GM20431 (cell line): ENCODE measurements at regions not wholly inside any gene's neighbourhood (a gene's known extent, or its start where the extent isn't known, plus 50 kb on each side); places are given as distances from the start of the nearest gene placed in this dataset.

Experiments
- in situ Hi-C: fragments of 300-500 bp; cut with MseI, MboI; formaldehyde crosslinking; loops from one replicate; pipeline ENCODE4 v1.15.0; 2020; ENCODE audit warnings: low sequenced_read_pairs; ENCODE audit not compliant: unreplicated experiment

GRCh38 chr3:117609330-117609729, 899.8 kb downstream of the TUSC7 start:
- in situ Hi-C loops, result no loop called here

DNA sequence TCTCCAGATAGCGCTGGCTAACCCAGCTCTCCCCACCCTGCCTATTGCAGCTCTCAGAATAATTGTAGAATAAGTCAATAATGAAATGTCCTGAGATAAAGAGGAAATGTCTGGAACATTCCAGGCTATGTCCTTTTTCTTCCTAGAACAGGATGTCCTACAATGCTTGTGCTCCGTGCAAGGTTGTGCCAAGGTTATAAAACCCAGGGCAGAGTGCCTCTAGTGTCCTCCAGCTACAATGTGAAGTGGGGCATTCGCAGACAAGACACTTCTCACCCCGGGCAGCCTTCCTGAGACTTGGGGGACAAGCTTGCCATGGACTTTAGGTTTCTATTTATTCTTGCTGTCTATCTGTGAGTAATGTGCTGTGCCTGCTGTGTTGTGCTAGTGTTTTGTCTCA, 900.6 kb downstream of the TUSC7 start:
- in situ Hi-C loops, result no loop called here

GRCh38 chr3:117611211-117611610, 901.6 kb downstream of the TUSC7 start:
- in situ Hi-C loops, result no loop called here

DNA sequence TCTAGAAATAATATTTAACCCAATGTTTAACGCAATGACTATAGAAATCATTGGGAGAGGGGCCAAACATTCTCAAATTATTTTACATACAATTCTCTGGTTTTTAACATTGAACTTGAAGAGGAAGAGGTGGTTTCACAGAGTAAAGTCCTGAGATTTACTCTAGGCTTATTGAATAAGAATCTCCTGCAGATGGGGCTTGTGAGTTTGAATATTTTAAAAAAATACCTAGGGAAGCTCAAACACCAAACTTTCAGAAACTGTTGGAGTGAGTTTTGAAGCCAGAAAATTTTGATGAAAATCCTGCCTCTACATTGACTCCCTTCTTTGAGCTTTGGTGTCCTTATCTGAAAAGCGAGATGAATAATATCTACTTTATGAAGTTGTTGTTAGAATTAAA, 906.6 kb downstream of the TUSC7 start:
- in situ Hi-C loops, result no loop called here

- in situ Hi-C loops, result no loop called here
These were observed 908.3 kb downstream of the TUSC7 start for GRCh38 chr3:117617906-117618305.

GRCh38 chr3:117618462-117618861, 908.9 kb downstream of the TUSC7 start:
- in situ Hi-C loops, result no loop called here

DNA sequence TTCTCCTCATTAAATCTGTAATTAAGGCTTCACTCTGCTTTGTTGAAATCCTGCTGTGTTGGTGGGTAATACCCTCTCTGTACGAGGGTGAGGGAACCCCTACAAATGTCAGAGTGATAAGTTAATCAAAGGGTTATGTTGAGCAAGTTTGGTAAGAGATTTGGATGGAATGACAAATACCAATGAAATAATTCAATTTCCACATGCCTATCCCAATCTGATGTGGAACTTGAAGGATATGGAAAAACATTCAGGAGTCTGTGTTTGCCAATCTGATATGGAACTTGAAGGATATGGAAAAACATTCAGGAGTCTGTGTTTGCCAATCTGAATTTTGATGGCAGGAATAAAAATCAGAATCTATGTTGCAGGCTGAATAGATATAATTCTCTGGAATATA, 910.2 kb downstream of the TUSC7 start:
- in situ Hi-C loops, result no loop called here

DNA sequence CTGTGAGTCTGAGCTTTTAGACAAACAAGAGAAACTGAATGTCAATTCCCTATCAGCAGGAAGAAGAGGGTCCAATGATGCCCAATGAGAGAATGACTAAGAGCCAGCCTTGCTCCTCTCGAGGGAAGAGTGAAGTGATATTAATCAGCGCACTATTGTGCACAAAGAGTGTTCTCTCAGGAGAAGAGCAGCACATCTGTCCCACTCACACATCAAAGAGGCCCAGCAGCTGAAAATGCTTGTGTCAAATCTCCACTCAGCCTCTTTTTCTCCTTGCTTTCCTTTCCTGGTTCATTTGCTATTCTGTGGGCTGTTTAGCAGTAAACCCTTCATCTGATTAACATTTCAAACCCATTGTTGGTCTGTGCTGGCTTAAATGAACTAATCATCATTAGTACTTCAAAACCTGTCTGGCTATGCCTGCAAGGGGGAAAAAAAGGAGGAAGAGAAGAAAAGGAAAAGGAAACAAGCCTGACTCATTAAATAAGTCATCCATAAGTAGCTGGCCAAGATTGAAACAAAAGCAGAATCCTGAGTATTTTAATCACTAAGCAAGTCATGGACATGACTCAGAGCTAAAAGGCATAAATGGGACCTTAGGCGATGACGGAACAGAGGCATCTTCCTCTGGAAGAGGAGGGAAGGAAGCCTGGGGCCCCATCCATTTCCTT, 912.7 kb downstream of the TUSC7 start:
- in situ Hi-C loops, result no loop called here

DNA sequence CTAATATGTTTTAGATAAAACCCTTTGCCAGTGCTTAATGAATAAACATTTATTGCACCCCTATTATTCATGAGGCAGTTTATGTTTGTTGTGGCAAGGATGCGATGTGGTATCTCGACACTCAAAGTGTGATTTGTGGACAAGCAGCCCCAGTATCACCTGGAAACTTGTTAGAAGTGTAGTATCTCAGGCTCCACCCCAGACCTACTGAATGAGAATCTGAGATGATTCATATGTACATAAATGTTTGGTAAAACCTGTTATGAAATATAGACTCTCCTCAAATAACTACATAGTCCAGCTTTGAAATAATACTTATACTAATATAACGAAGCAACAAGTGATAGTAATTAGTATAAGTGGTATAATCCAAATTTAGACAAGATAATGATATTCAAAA, 914.8 kb downstream of the TUSC7 start:
- in situ Hi-C loops, result no loop called here

- in situ Hi-C loops, result no loop called here
These were observed 915.6 kb downstream of the TUSC7 start for GRCh38 chr3:117625174-117625573.

DNA sequence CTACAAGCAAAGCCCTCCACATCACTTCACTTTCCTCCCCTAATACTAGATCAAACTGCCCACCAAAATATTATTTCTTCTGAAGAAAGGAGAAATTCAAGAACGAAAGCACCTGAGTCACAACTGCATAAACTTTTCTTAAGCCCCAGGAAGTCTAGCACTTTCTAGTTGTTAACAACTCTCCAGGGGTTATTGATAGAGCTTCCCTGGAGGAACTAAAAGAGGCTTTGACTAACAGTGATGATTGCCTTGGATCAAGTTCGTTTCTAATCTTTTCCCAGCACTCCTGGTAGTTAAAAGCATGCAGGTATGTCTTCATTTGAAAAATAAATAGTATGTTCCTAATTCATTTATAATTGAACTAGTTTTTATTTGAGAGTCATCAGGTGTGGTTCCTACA, 917.0 kb downstream of the TUSC7 start:
- in situ Hi-C loops, result no loop called here

DNA sequence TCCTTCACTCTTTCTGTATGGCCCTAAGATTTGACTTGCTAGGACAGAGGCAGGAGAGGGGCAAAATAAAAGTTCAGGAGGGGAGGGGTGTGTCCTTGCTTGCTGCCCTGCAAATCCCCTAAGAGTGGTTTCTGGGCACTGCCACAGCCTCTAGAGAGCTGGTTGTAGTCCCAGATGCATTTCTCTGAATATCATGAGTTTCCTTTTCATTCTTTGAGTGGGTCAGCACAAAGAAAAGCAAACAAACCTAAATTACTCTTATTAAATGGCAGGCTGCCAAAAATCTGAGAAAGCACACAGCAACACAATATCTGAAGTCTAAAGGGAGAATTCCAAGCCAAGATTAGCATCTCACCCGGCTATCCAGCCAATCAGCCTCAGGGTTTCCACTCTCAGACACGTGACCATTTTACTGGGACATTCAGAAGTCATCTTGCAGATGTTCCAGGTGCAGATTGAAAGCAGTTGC, 919.3 kb downstream of the TUSC7 start:
- in situ Hi-C loops, result no loop called here

DNA sequence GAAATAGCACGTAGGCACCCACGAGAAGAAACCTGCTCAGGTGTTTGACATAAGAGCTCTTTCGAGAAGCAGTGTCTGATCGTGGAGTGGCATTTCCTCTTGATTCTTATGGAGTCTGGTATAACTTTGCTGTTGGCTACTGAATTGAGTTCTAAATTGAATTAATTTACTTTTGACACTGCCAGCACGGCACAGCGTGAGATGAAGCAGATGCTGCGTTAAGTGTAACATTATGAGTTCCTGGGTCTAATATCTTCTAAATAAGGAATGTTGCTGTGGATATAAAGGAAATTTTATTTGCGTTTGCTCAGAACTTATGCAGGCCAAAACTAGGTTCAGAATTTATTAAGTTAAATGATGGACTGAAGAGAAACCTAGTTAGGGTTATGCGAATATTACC, 919.9 kb downstream of the TUSC7 start:
- in situ Hi-C loops, result no loop called here

GRCh38 chr3:117630469-117630868, 920.9 kb downstream of the TUSC7 start:
- in situ Hi-C loops, result no loop called here

DNA sequence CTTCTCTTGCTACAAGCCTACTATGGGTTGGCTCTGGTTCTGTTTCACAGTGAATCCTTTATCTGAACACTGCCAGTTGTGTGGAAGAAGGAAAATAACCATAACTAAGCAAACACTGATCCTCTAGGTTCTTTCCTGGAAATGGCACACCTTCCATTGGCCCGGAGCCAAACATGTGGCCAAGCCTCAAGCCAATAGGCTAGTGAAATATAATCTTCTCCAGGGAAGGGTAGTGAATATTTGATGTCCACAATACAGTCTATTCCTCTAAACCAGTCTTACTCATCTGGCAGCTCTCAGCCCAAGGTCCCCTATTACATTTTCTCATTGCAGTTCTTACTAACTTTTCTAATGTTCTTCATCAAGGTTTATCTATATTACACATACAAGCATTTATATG, 921.3 kb downstream of the TUSC7 start:
- in situ Hi-C loops, result no loop called here

DNA sequence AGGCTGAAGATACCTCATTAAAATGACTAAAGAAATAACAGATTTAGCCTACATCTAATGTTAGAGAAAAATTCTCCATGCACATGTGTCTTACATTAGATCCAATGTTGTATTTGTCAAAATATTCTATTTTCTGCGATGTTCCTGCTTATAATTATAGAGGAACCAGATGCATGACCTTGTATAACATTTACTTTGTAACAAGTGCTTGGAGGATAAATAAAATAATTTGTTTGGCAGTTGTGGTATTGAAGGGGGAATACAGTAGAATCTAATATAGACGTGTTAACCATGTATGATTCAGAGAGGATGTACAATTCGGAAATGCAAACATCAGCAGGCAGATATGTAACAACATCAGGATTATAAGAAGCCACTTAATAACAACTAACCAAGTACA, 922.2 kb downstream of the TUSC7 start:
- in situ Hi-C loops, result no loop called here

- in situ Hi-C loops, result no loop called here
These were observed 922.6 kb downstream of the TUSC7 start for GRCh38 chr3:117632191-117632590.

DNA sequence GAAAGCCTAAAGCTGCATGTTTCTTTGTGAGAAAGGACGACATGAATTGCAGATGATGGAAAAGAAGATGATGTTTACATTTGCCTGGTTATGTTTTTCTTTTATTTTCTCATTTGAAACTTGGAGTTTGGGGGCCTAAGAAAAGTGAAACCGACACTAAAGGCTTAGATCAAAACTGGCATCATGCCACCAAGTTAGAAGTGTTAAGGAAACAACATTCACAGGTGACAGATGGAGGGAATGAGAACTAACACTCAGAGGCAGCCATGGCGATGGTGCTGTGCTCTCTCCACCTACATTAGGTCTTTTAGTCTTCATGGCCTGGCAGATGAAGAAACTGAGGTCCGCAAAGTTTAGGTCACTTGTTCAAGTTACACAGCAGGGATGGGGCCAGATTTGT, 923.6 kb downstream of the TUSC7 start:
- in situ Hi-C loops, result no loop called here

DNA sequence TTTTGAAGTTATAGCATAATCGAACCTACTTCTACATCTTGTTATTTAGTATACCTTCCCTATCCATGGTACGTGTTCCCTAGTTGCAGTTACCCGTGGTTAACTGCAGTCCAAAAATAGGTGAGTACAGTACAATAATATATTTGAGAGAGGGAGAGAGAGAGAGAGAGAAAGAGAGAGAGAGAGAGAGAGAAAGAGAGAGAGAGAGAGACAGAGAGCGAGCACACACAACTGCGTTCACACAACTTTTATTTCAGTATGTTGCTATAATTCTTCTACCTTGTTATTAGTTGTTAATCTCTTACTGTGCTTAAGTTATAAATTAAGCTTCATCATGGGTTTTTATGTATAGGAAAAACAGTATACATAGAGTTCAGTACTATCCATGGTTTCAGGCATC, 928.1 kb downstream of the TUSC7 start:
- in situ Hi-C loops, result no loop called here

DNA sequence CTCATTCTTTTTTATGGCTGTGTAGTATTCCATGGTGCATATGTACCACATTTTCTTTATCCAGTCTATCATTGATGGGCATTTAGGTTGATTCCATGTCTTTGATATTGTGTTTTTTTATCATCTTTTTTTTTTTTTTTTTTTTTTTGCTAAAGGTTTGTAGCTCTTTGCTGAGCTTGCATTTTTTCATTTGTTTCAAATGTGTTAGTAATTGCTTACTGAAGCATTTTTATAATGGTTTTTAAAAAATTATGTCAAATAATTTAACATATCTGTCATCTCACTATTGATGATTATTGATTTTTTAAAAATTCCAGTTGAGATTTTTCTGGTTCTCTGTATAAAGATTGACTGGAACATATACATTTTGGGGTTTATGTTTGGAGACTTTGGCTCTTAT, 934.6 kb downstream of the TUSC7 start:
- in situ Hi-C loops, result no loop called here

- in situ Hi-C loops, result no loop called here
These were observed 936.1 kb downstream of the TUSC7 start for GRCh38 chr3:117645561-117646242.

DNA sequence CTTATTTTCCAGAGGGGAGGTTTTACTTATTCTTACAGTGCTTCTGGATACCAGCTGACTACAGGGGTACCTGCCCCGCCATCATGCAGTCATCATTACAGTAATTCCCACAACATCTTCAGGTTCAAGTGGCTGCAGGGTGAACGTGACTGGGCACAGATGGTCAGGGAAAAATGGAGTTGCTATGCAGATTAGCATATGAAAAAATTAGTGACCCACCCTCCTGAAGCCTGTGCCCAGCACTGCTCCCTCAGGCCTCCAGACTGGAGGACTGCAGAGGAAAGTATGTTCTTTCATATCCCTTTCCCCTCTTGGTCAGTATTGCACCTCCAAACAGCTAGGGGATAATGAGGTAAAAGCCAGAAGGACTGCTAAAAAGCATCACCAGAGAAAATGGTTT, 937.9 kb downstream of the TUSC7 start:
- in situ Hi-C loops, result no loop called here
